Liver (tissue), 8 donors: ENCODE measurements at regions not wholly inside any gene's neighbourhood (a gene's known extent, or its start where the extent isn't known, plus 50 kb on each side); places are given as distances from the start of the nearest gene placed in this dataset.

Source experiments
- DNase-seq: peaks from one replicate; pipeline ENCODE4 v3.0.0-alpha.2; 2017; ENCODE audit warnings: low spot score
- H3K27ac ChIP-seq, 2 donors: one replicate each; pipeline ENCODE4 v1.7.0; 2013; ENCODE audit warnings: inconsistent platforms in 2 of 2, low read length in 2 of 2, control low read depth in 1 of 2, low read depth in 1 of 2, mild to moderate bottlenecking in 1 of 2
- H3K27me3 ChIP-seq, 4 donors: one replicate each; pipeline versions ENCODE4 v1.6.1 to v1.7.0; 2013; ENCODE audit warnings: low read length in 3 of 4, inconsistent platforms in 1 of 4, mild to moderate bottlenecking in 1 of 4, moderate library complexity in 1 of 4; ENCODE audit not compliant: control insufficient read depth in 4 of 4, insufficient read depth in 4 of 4
- H3K36me3 ChIP-seq, 4 donors: one replicate each; pipeline versions ENCODE4 v1.6.1 to v1.7.0; 2013; ENCODE audit warnings: low read length in 3 of 4, mild to moderate bottlenecking in 3 of 4, low read depth in 1 of 4, moderate library complexity in 1 of 4; ENCODE audit not compliant: control insufficient read depth in 4 of 4, insufficient read depth in 3 of 4
- H3K4me1 ChIP-seq, 4 donors: one replicate each; pipeline versions ENCODE4 v1.6.1 to v1.7.0; 2013; ENCODE audit warnings: low read length in 3 of 4, mild to moderate bottlenecking in 3 of 4, moderate library complexity in 1 of 4; ENCODE audit not compliant: control insufficient read depth in 4 of 4, insufficient read depth in 4 of 4
- H3K4me3 ChIP-seq, 3 donors: one replicate each; pipeline versions ENCODE4 v1.6.1 to v1.7.0; 2013; ENCODE audit warnings: low read length in 3 of 3, control low read depth in 1 of 3, low read depth in 1 of 3, mild to moderate bottlenecking in 1 of 3
- H3K9ac ChIP-seq, 2 donors: one replicate each; pipeline ENCODE4 v1.7.0; 2013; ENCODE audit warnings: low read length in 2 of 2, mild to moderate bottlenecking in 2 of 2, moderate library complexity in 2 of 2, control low read depth in 1 of 2, low read depth in 1 of 2
- H3K9me3 ChIP-seq, 4 donors: one replicate each; pipeline versions ENCODE4 v1.6.1 to v1.7.0; 2013; ENCODE audit warnings: low read length in 3 of 4; ENCODE audit not compliant: control insufficient read depth in 4 of 4
- ATF3 ChIP-seq: IDR thresholded peaks from 2 replicates; pipeline ENCODE4 v1.6.1; 2016; ENCODE audit warnings: antibody characterized with exemption
- FOXA2 ChIP-seq: IDR thresholded peaks from 2 replicates; pipeline ENCODE4 v1.6.1; 2016; ENCODE audit warnings: antibody characterized with exemption
- GABPA ChIP-seq, 2 donors: IDR thresholded peaks in 1 of 2; conservative IDR thresholded peaks in 1 of 2; 2 replicates each; pipeline ENCODE4 v1.6.1; 2016; ENCODE audit warnings: antibody characterized with exemption in 2 of 2, mild to moderate bottlenecking in 1 of 2, moderate library complexity in 1 of 2
- HNF4A ChIP-seq, 2 donors: conservative IDR thresholded peaks; 2 replicates each; pipeline ENCODE4 v1.6.1; 2016; ENCODE audit warnings: antibody characterized with exemption in 2 of 2, mild to moderate bottlenecking in 2 of 2
- HNF4G ChIP-seq: IDR thresholded peaks from 2 replicates; pipeline ENCODE4 v1.6.1; 2016; ENCODE audit warnings: antibody characterized with exemption
- JUND ChIP-seq, 2 donors: IDR thresholded peaks; 2 replicates each; pipeline ENCODE4 v1.6.1; 2016; ENCODE audit warnings: antibody characterized with exemption in 2 of 2
- NR2F2 ChIP-seq: IDR thresholded peaks from 2 replicates; pipeline ENCODE4 v1.6.1; 2016; ENCODE audit warnings: antibody characterized with exemption
- SP1 ChIP-seq: IDR thresholded peaks from 2 replicates; pipeline ENCODE4 v1.6.1; 2018; ENCODE audit warnings: antibody characterized with exemption, mild to moderate bottlenecking
- TAF1 ChIP-seq: conservative IDR thresholded peaks from 2 replicates; pipeline ENCODE4 v1.6.1; 2016; ENCODE audit warnings: antibody characterized with exemption, mild to moderate bottlenecking
- YY1 ChIP-seq: IDR thresholded peaks from 2 replicates; pipeline ENCODE4 v1.6.1; 2016; ENCODE audit warnings: antibody characterized with exemption, mild to moderate bottlenecking
- ZBTB33 ChIP-seq: IDR thresholded peaks from 2 replicates; pipeline ENCODE4 v1.6.1; 2016; ENCODE audit warnings: antibody characterized with exemption
- WGBS: extraction: QIAGEN DNeasy Blood & Tissue Kit; methylation state at CpG from one replicate; pipeline ENCODE4 v1.1.7; 2013; 5-methylcytosine and 5-hydroxymethylcytosine counted together
- TF ChIP-seq, protein P1 (sequence below): fragments of 150-350 bp; IDR thresholded peaks from 2 replicates; pipeline ENCODE4 v1.5.1; 2017; ENCODE audit warnings: improper control_type of control experiment, low read depth, low read length; ENCODE audit not compliant: missing input control
- TF ChIP-seq, protein P2 (sequence below): IDR thresholded peaks from 2 replicates; pipeline ENCODE4 v1.6.1; 2016; ENCODE audit warnings: antibody characterized with exemption, mild to moderate bottlenecking
- donor health status: healthy.
- donor health status: healthy.
- donor health status: healthy.
- donor health status: healthy.
- donor health status: healthy.

DNA sequence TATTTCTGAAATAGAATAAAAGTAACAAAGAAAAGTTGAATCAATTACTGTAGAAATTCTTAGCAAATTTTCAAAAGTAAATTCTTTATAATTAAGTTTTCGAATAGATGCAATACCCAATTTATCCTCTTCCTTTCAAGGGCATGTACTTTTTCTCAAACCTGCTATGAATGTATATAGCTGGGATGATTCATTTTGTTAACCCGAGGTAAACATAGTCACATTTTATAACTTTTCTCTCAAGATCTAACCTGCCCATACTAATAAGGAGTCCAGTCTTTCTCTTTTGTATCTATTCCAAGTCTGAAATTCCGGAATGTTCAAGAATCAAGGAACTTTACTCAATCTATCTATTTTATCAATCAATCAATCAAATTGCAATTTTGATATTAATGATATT is 1072.9 kb downstream of the REEP3 start:
- no peak overlapping the region for H3K27ac ChIP-seq
- no peak overlapping the region for H3K4me3 ChIP-seq
- no peaks in the 10 kb centered on the region for H3K27me3 ChIP-seq
- TF ChIP-seq, protein P1, sequence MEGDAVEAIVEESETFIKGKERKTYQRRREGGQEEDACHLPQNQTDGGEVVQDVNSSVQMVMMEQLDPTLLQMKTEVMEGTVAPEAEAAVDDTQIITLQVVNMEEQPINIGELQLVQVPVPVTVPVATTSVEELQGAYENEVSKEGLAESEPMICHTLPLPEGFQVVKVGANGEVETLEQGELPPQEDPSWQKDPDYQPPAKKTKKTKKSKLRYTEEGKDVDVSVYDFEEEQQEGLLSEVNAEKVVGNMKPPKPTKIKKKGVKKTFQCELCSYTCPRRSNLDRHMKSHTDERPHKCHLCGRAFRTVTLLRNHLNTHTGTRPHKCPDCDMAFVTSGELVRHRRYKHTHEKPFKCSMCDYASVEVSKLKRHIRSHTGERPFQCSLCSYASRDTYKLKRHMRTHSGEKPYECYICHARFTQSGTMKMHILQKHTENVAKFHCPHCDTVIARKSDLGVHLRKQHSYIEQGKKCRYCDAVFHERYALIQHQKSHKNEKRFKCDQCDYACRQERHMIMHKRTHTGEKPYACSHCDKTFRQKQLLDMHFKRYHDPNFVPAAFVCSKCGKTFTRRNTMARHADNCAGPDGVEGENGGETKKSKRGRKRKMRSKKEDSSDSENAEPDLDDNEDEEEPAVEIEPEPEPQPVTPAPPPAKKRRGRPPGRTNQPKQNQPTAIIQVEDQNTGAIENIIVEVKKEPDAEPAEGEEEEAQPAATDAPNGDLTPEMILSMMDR, result no peak
- TF ChIP-seq FOXA2 (no peak), YY1 (no peak), HNF4G (no peak), NR2F2 (no peak), GABPA (IDR thresholded peaks at IDR 0.05 in 1 of 2, conservative IDR thresholded peaks at IDR 0.05 in 1 of 2) (no peak), ZBTB33 (no peak), SP1 (no peak), HNF4A (conservative IDR thresholded peaks at IDR 0.05) (no peak), TAF1 (no peak), JUND (IDR thresholded peaks at IDR 0.05) (no peak)
- TF ChIP-seq, protein P2, sequence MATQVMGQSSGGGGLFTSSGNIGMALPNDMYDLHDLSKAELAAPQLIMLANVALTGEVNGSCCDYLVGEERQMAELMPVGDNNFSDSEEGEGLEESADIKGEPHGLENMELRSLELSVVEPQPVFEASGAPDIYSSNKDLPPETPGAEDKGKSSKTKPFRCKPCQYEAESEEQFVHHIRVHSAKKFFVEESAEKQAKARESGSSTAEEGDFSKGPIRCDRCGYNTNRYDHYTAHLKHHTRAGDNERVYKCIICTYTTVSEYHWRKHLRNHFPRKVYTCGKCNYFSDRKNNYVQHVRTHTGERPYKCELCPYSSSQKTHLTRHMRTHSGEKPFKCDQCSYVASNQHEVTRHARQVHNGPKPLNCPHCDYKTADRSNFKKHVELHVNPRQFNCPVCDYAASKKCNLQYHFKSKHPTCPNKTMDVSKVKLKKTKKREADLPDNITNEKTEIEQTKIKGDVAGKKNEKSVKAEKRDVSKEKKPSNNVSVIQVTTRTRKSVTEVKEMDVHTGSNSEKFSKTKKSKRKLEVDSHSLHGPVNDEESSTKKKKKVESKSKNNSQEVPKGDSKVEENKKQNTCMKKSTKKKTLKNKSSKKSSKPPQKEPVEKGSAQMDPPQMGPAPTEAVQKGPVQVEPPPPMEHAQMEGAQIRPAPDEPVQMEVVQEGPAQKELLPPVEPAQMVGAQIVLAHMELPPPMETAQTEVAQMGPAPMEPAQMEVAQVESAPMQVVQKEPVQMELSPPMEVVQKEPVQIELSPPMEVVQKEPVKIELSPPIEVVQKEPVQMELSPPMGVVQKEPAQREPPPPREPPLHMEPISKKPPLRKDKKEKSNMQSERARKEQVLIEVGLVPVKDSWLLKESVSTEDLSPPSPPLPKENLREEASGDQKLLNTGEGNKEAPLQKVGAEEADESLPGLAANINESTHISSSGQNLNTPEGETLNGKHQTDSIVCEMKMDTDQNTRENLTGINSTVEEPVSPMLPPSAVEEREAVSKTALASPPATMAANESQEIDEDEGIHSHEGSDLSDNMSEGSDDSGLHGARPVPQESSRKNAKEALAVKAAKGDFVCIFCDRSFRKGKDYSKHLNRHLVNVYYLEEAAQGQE, result no peak
- no peaks in the 10 kb centered on the region for H3K9me3 ChIP-seq
- no peak overlapping the region for H3K9ac ChIP-seq
- no peak for DNase-seq
- H3K4me1 ChIP-seq, result no peaks in the 10 kb centered on the region
- H3K36me3 ChIP-seq, result no peaks in the 10 kb centered on the region
- WGBS, result 82% methylated on average over 3 of the region's 3 CpGs

DNA sequence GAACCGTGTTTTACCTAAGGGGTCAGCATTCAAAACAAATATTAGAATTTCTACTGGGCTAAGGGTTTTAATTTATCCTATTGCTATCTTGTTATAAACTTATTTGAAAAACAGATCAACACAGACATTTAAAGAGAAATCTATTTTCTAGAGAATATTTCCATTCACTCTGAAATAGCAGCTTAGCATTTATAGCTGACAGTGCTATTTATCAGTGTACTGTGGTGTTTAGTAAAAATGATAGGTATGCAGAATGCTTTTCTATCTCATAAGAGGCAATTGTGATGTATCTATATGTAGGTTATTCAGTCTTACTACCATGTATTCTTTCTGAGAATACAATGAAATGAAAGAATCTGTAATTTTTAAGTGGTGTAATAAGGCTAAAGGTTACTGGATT is 1077.4 kb downstream of the REEP3 start:
- Histone ChIP-seq H3K27ac (no peak overlapping the region), H3K27me3 (no peaks in the 10 kb centered on the region), H3K4me1 (no peaks in the 10 kb centered on the region), H3K9ac (no peak overlapping the region), H3K9me3 (no peaks in the 10 kb centered on the region), H3K36me3 (no peaks in the 10 kb centered on the region), H3K4me3 (no peak overlapping the region)
- WGBS, result 92% methylated on average over 1 of the region's 1 CpG
- no peak for TF ChIP-seq ZBTB33
- no peak for TF ChIP-seq JUND (IDR thresholded peaks at IDR 0.05)
- TF ChIP-seq HNF4G, result no peak
- TF ChIP-seq TAF1, result no peak
- TF ChIP-seq ATF3, result no peak
- no peak for TF ChIP-seq HNF4A (conservative IDR thresholded peaks at IDR 0.05)
- TF ChIP-seq, protein P1, result no peak
- TF ChIP-seq FOXA2, result no peak
- no peak for DNase-seq
